Upper lobe of right lung (tissue), 1 donor: ENCODE measurements at regions not wholly inside any gene's neighbourhood (a gene's known extent, or its start where the extent isn't known, plus 50 kb on each side); places are given as distances from the start of the nearest gene placed in this dataset.

Experiments
- ATAC-seq: fragments of 200-7000 bp; cut with Tn5 transposase; one replicate; pipeline ENCODE4 v1.9.1; 2020; ENCODE audit warnings: mild to moderate bottlenecking, moderate library complexity
- DNase-seq: peaks from one replicate; pipeline ENCODE4 v3.0.0-alpha.2; 2020
- H3K27ac ChIP-seq: fragments of 200-600 bp; one replicate; pipeline ENCODE4 v1.8.0; 2022
- H3K27me3 ChIP-seq: fragments of 200-600 bp; one replicate; pipeline ENCODE4 v1.8.0; 2022; ENCODE audit warnings: mild to moderate bottlenecking
- H3K36me3 ChIP-seq: fragments of 200-600 bp; one replicate; pipeline ENCODE4 v1.8.0; 2022
- H3K4me1 ChIP-seq: fragments of 200-600 bp; one replicate; pipeline ENCODE4 v1.8.0; 2022
- H3K4me3 ChIP-seq: fragments of 200-600 bp; one replicate; pipeline ENCODE4 v1.8.0; 2022; ENCODE audit warnings: mild to moderate bottlenecking
- H3K9me3 ChIP-seq: fragments of 200-600 bp; one replicate; pipeline ENCODE4 v1.8.0; 2022
- intact Hi-C: fragments of 100-400 bp; cut with DNase I; formaldehyde crosslinking; loops from one replicate; pipeline ENCODE4 v1.11.0; 2022
- TF ChIP-seq, protein P1 (sequence below): fragments of 200-600 bp; IDR thresholded peaks from one replicate; pipeline ENCODE4 v1.8.0; 2022; ENCODE audit warnings: antibody characterized with exemption
- donor health status: DM: no; HTN: yes; CAD: no; lungs with severe emphysema.

GRCh38 chrX:130994671-130995070, 63.5 kb upstream of the ARHGAP36 start:
- no peak for ATAC-seq
- intact Hi-C loops, result no loop called here
- H3K9me3 ChIP-seq, result no peaks in the 10 kb centered on the region
- H3K27me3 ChIP-seq, result no peaks in the 10 kb centered on the region
- H3K36me3 ChIP-seq, result no peaks in the 10 kb centered on the region
- no peak for DNase-seq
- TF ChIP-seq, protein P1, sequence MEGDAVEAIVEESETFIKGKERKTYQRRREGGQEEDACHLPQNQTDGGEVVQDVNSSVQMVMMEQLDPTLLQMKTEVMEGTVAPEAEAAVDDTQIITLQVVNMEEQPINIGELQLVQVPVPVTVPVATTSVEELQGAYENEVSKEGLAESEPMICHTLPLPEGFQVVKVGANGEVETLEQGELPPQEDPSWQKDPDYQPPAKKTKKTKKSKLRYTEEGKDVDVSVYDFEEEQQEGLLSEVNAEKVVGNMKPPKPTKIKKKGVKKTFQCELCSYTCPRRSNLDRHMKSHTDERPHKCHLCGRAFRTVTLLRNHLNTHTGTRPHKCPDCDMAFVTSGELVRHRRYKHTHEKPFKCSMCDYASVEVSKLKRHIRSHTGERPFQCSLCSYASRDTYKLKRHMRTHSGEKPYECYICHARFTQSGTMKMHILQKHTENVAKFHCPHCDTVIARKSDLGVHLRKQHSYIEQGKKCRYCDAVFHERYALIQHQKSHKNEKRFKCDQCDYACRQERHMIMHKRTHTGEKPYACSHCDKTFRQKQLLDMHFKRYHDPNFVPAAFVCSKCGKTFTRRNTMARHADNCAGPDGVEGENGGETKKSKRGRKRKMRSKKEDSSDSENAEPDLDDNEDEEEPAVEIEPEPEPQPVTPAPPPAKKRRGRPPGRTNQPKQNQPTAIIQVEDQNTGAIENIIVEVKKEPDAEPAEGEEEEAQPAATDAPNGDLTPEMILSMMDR, result peak; percentile 34
- no peak overlapping the region for H3K4me3 ChIP-seq
- no peaks in the 10 kb centered on the region for H3K4me1 ChIP-seq
- no peak overlapping the region for H3K27ac ChIP-seq

- H3K27ac ChIP-seq, result no peak overlapping the region
- TF ChIP-seq, protein P1, result no peak
- H3K9me3 ChIP-seq, result no peaks in the 10 kb centered on the region
- no peak for ATAC-seq
- H3K4me1 ChIP-seq, result no peaks in the 10 kb centered on the region
- H3K36me3 ChIP-seq, result no peaks in the 10 kb centered on the region
- no peaks in the 10 kb centered on the region for H3K27me3 ChIP-seq
- DNase-seq, result no peak
- H3K4me3 ChIP-seq, result no peak overlapping the region
- intact Hi-C loops, result no loop called here
Observed at GRCh38 chrX:130995439-130995838, 62.7 kb upstream of the ARHGAP36 start.

- no peak overlapping the region for H3K4me3 ChIP-seq
- H3K36me3 ChIP-seq, result no peaks in the 10 kb centered on the region
- no peaks in the 10 kb centered on the region for H3K9me3 ChIP-seq
- H3K4me1 ChIP-seq, result no peaks in the 10 kb centered on the region
- TF ChIP-seq, protein P1, result no peak
- no peak for DNase-seq
- H3K27ac ChIP-seq, result no peak overlapping the region
- intact Hi-C loops, result no loop called here
- no peak for ATAC-seq
- no peaks in the 10 kb centered on the region for H3K27me3 ChIP-seq
Observed at GRCh38 chrX:130997314-130997713, 60.8 kb upstream of the ARHGAP36 start.

DNA sequence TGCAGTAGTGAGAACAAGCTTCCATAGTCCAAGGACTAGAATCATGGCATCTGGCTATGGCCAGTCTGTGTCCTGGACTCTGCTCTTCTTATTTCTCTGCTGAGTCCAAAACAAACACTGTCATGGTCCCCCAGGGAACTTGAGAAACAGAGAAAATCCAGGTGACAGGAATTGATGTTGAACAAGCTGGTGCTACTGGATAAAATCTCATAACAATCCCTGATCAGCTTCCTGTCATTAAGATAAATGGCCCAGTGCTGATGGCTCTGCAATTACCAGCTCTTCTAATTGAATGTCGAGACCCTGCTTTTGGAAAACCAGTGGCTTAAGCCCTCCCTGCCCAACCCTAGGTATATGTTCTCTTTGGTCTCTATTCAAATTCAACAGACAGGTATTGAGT, 58.8 kb upstream of the ARHGAP36 start:
- Histone ChIP-seq H3K27me3 (no peaks in the 10 kb centered on the region), H3K36me3 (no peaks in the 10 kb centered on the region)

More for the DNA sequence above, 58.8 kb upstream of the ARHGAP36 start:
- Histone ChIP-seq H3K27ac (no peak overlapping the region), H3K4me3 (no peak overlapping the region), H3K9me3 (no peaks in the 10 kb centered on the region), H3K4me1 (no peaks in the 10 kb centered on the region)
- no peak for DNase-seq
- intact Hi-C loops, result no loop called here
- ATAC-seq, result no peak
- TF ChIP-seq, protein P1, result no peak
